HEK293T (cell line): ENCODE measurements at regions not wholly inside any gene's neighbourhood (a gene's known extent, or its start where the extent isn't known, plus 50 kb on each side); places are given as distances from the start of the nearest gene placed in this dataset.
"Not testable (repeated sequence)": the region's sequence is repeated elsewhere in the genome, so short reads cannot be mapped to it uniquely, and the experiment has no call there.

Source experiments
- CTCF ChIA-PET: fragments of 350-600 bp; formaldehyde crosslinking; extraction: SDS; loops from one replicate; lab custom pipeline; 2021; ENCODE audit warnings: antibody characterized with exemption, inconsistent platforms; lab: Yijun Ruan, JAX
- POLR2A ChIA-PET: fragments of 350-600 bp; formaldehyde crosslinking; extraction: SDS; loops from one replicate; lab custom pipeline; 2020; ENCODE audit warnings: antibody characterized with exemption, inconsistent platforms; lab: Yijun Ruan, JAX
- DNase-seq: peaks from one replicate; pipeline ENCODE4 v3.0.0; 2012; ENCODE audit warnings: mixed read lengths; ENCODE audit errors: extremely low spot score
- ARNT ChIP-seq: fragments of 450-650 bp; IDR thresholded peaks from 2 replicates; pipeline ENCODE4 v1.6.1; 2017; ENCODE audit warnings: mild to moderate bottlenecking
- BHLHE40 ChIP-seq: fragments of 450-650 bp; IDR thresholded peaks from 2 replicates; pipeline ENCODE4 v1.6.1; 2016; ENCODE audit warnings: mild to moderate bottlenecking, moderate library complexity, borderline replicate concordance
- CTBP1 ChIP-seq: fragments of 450-650 bp; IDR thresholded peaks from 2 replicates; pipeline ENCODE4 v1.6.1; 2016; ENCODE audit warnings: borderline replicate concordance
- ELF4 ChIP-seq: fragments of 450-650 bp; IDR thresholded peaks from 2 replicates; pipeline ENCODE4 v1.6.1; 2017; ENCODE audit warnings: antibody characterized with exemption
- FOXA1 ChIP-seq: fragments of 450-650 bp; IDR thresholded peaks from 2 replicates; pipeline ENCODE4 v1.6.1; 2016; ENCODE audit warnings: mild to moderate bottlenecking
- FOXK2 ChIP-seq: fragments of 450-650 bp; IDR thresholded peaks from 2 replicates; pipeline ENCODE4 v1.6.1; 2016; ENCODE audit warnings: mild to moderate bottlenecking
- FOXM1 ChIP-seq: fragments of 450-650 bp; IDR thresholded peaks from 2 replicates; pipeline ENCODE4 v1.6.1; 2017; ENCODE audit warnings: mild to moderate bottlenecking, borderline replicate concordance
- HDGF ChIP-seq: fragments of 450-650 bp; IDR thresholded peaks from 2 replicates; pipeline ENCODE4 v1.6.1; 2017; ENCODE audit warnings: antibody characterized with exemption, borderline replicate concordance
- L3MBTL2 ChIP-seq: fragments of 450-650 bp; conservative IDR thresholded peaks from 2 replicates; pipeline ENCODE4 v1.6.1; 2016; ENCODE audit warnings: mild to moderate bottlenecking
- LEF1 ChIP-seq: fragments of 450-650 bp; IDR thresholded peaks from 2 replicates; pipeline ENCODE4 v1.6.1; 2017; ENCODE audit warnings: mild to moderate bottlenecking, borderline replicate concordance
- NFRKB ChIP-seq: fragments of 450-650 bp; IDR thresholded peaks from 2 replicates; pipeline ENCODE4 v1.6.1; 2016; ENCODE audit warnings: mild to moderate bottlenecking, moderate library complexity
- SP1 ChIP-seq: fragments of 450-650 bp; IDR thresholded peaks from 2 replicates; pipeline ENCODE4 v1.6.1; 2017
- SUZ12 ChIP-seq: fragments of 450-650 bp; IDR thresholded peaks from 2 replicates; pipeline ENCODE4 v1.6.1; 2016; ENCODE audit warnings: mild to moderate bottlenecking
- TARDBP ChIP-seq: fragments of 450-650 bp; IDR thresholded peaks from 2 replicates; pipeline ENCODE4 v1.6.1; 2016
- ZNF384 ChIP-seq: fragments of 450-650 bp; IDR thresholded peaks from 2 replicates; pipeline ENCODE4 v1.6.1; 2016
- TF ChIP-seq, protein P1 (sequence below): fragments of 450-650 bp; IDR thresholded peaks from 2 replicates; pipeline ENCODE4 v1.6.1; 2016

GRCh38 chr20:6664574-6664973 lies 102.9 kb upstream of the BMP2 start:
- TF ChIP-seq ZNF384 (no peak), ELF4 (no peak), LEF1 (no peak), BHLHE40 (no peak), CTBP1 (no peak), SP1 (no peak), ARNT (no peak), FOXA1 (no peak), FOXM1 (no peak), HDGF (no peak), NFRKB (no peak), SUZ12 (no peak), FOXK2 (no peak), TARDBP (no peak), L3MBTL2 (no peak)
- TF ChIP-seq, protein P1, sequence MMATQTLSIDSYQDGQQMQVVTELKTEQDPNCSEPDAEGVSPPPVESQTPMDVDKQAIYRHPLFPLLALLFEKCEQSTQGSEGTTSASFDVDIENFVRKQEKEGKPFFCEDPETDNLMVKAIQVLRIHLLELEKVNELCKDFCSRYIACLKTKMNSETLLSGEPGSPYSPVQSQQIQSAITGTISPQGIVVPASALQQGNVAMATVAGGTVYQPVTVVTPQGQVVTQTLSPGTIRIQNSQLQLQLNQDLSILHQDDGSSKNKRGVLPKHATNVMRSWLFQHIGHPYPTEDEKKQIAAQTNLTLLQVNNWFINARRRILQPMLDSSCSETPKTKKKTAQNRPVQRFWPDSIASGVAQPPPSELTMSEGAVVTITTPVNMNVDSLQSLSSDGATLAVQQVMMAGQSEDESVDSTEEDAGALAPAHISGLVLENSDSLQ: no peak
- CTCF ChIA-PET: no interaction called here
- DNase-seq: no peak
- POLR2A ChIA-PET: no interaction called here

GRCh38 chr20:6663751-6664388 lies 103.6 kb upstream of the BMP2 start:
- ChIA-PET CTCF (no interaction called here), POLR2A (no interaction called here)
- TF ChIP-seq ZNF384 (no peak), FOXA1 (no peak), L3MBTL2 (no peak), ELF4 (no peak), BHLHE40 (no peak), FOXM1 (no peak), FOXK2 (no peak), SP1 (no peak), SUZ12 (no peak), ARNT (no peak), HDGF (no peak), CTBP1 (no peak), NFRKB (no peak), LEF1 (no peak), TARDBP (no peak)
- TF ChIP-seq, protein P1: no peak
- no peak for DNase-seq

DNA sequence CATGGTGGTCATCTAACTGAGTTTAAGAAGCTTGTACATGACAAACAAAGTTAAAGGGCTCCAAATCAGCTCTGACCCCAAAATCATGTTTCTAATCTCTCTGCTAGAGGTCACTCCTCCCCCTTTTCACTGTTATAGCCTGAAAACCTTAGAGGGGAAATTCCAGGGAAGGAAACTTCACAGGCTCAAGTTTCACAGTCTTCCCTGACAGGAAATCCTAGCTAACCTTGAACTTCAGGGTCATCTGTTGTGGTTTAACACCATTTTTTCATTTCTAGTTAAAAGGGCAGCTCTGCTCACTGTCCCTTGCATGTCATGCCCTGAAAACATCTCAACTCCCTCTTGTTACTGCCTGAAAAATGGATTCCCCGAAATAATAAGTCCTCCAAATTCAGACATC lies 104.4 kb upstream of the BMP2 start:
- no peak for DNase-seq
- CTCF ChIA-PET: no interaction called here
- POLR2A ChIA-PET: no interaction called here
- TF ChIP-seq NFRKB (no peak), FOXK2 (no peak), SP1 (no peak), BHLHE40 (no peak), ZNF384 (no peak), FOXM1 (no peak), LEF1 (no peak), FOXA1 (no peak), SUZ12 (no peak), TARDBP (no peak), ELF4 (no peak), CTBP1 (no peak), L3MBTL2 (no peak), HDGF (no peak), ARNT (no peak)
- TF ChIP-seq, protein P1: no peak

- no peak for DNase-seq
- CTCF ChIA-PET: no interaction called here
Observed at GRCh38 chr20:6662309-6662708, 105.2 kb upstream of the BMP2 start.

GRCh38 chr20:6660441-6660840 lies 107.0 kb upstream of the BMP2 start:
- DNase-seq: no peak
- POLR2A ChIA-PET: interaction anchor here (1.1 kb wide), 1 partner anchor 32 kb away, joined by 3 read pairs; no protein-coding TSS in a partner anchor
- CTCF ChIA-PET: no interaction called here
- TF ChIP-seq SP1 (no peak), FOXA1 (no peak), LEF1 (no peak), HDGF (no peak), NFRKB (no peak), ELF4 (no peak), SUZ12 (no peak)

More at GRCh38 chr20:6662309-6662708, 105.2 kb upstream of the BMP2 start:
- no peak for TF ChIP-seq TARDBP
- no peak for TF ChIP-seq HDGF
- no peak for TF ChIP-seq FOXM1
- no peak for TF ChIP-seq FOXA1
- TF ChIP-seq L3MBTL2: no peak
- TF ChIP-seq ZNF384: no peak
- no peak for TF ChIP-seq NFRKB
- TF ChIP-seq ELF4: no peak
- no peak for TF ChIP-seq FOXK2
- POLR2A ChIA-PET: no interaction called here

DNA sequence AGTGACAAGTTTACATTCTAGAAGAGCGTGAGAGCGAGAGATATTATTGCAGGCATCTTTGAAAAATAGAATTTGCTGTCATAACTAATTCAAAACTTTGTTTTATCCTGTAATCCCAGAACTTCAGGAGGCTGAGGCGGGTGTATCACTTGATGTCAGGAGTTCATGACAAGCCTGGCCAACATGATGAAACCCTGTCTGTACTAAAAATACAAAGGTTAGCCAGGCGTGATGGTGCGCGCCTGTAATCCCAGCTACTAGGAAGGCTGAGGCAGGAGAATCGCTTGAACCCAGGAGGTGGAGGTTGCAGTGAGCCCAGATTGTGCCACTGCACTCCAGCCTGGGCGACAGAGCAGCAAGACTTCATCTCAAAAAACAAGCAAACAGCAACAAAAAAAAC lies 108.6 kb upstream of the BMP2 start:
- CTCF ChIA-PET, DNase-seq, POLR2A ChIA-PET: not testable (repeated sequence)

- no peak for TF ChIP-seq NFRKB
- no peak for TF ChIP-seq LEF1
- no peak for DNase-seq
- ChIA-PET CTCF (interaction anchor here (0.6 kb wide), 1 partner anchor 14 kb away, joined by 3 read pairs; no protein-coding TSS in a partner anchor), POLR2A (no interaction called here)
Observed at GRCh38 chr20:6657904-6658303, 109.6 kb upstream of the BMP2 start.
